Peyer's patch (tissue), 4 donors: ENCODE measurements at regions not wholly inside any gene's neighbourhood (a gene's known extent, or its start where the extent isn't known, plus 50 kb on each side); places are given as distances from the start of the nearest gene placed in this dataset.

Experiments used
- DNase-seq, 3 donors: peaks; one replicate each; pipeline ENCODE4 v3.0.0-alpha.2; 2017 to 2019
- H3K27ac ChIP-seq, 4 donors: fragments of 200-600 bp; sonication (generic); one replicate each; pipeline ENCODE4 v1.5.1; 2016 to 2019
- H3K27me3 ChIP-seq, 2 donors: fragments of 200-600 bp; sonication (generic); one replicate each; pipeline ENCODE4 v1.5.1; 2019
- H3K36me3 ChIP-seq, 3 donors: fragments of 200-600 bp; sonication (generic); one replicate each; pipeline ENCODE4 v1.5.1; 2016 to 2019
- H3K4me1 ChIP-seq, 4 donors: fragments of 200-600 bp; sonication (generic); one replicate each; pipeline ENCODE4 v1.5.1; 2016 to 2019
- H3K4me3 ChIP-seq, 4 donors: fragments of 200-600 bp; sonication (generic); 1 replicate in 3 of 4; 2 replicates in 1 of 4; pipeline ENCODE4 v1.5.1; 2016 to 2019; ENCODE audit warnings: mild to moderate bottlenecking in 1 of 4
- H3K9me3 ChIP-seq, 4 donors: fragments of 200-600 bp; sonication (generic); one replicate each; pipeline ENCODE4 v1.5.1; 2016 to 2019; ENCODE audit warnings: mild to moderate bottlenecking in 1 of 4
- POLR2A ChIP-seq, 2 donors: fragments of 450-650 bp; IDR thresholded peaks; one replicate each; pipeline ENCODE4 v1.5.1; 2017; ENCODE audit warnings: antibody characterized with exemption in 2 of 2, mild to moderate bottlenecking in 2 of 2, moderate library complexity in 2 of 2
- TF ChIP-seq, protein P1 (sequence below), 6 experiments: fragments of 450-650 bp in 4 of 6; fragments of 200-600 bp in 2 of 6; sonication (generic) in 1 of 6; IDR thresholded peaks; one replicate each; pipeline ENCODE4 v1.5.1; 2017 to 2019; ENCODE audit warnings: antibody characterized with exemption in 6 of 6, mild to moderate bottlenecking in 3 of 6, moderate library complexity in 1 of 6

DNA sequence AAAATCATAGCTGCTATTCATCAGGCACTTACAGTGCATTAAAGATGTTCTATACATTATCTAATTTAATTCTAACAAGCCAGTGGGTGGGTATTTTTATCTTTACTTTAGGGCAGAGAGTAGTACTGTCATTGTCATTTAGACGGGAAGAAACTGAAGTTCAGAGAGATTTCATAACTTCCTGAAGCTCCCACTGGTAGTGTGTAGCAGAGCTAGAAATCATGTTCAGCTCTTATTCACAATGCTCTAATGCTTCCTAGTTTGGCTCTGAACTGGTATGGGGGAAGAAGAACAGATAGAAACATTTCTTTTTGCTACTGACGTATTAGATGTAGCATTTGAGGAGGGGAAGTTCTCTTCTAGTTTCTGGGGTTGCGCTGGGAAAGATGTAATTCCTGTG, 116.7 kb downstream of the CYP26A1 start:
- Histone ChIP-seq H3K9me3 (no peaks in the 10 kb centered on the region), H3K4me3 (no peak overlapping the region), H3K4me1 (no peaks in the 10 kb centered on the region), H3K36me3 (no peaks in the 10 kb centered on the region), H3K27ac (no peak overlapping the region), H3K27me3 (no peaks in the 10 kb centered on the region)
- DNase-seq = no peak
- TF ChIP-seq POLR2A (IDR thresholded peaks at IDR 0.05) = no peak
- TF ChIP-seq, protein P1, sequence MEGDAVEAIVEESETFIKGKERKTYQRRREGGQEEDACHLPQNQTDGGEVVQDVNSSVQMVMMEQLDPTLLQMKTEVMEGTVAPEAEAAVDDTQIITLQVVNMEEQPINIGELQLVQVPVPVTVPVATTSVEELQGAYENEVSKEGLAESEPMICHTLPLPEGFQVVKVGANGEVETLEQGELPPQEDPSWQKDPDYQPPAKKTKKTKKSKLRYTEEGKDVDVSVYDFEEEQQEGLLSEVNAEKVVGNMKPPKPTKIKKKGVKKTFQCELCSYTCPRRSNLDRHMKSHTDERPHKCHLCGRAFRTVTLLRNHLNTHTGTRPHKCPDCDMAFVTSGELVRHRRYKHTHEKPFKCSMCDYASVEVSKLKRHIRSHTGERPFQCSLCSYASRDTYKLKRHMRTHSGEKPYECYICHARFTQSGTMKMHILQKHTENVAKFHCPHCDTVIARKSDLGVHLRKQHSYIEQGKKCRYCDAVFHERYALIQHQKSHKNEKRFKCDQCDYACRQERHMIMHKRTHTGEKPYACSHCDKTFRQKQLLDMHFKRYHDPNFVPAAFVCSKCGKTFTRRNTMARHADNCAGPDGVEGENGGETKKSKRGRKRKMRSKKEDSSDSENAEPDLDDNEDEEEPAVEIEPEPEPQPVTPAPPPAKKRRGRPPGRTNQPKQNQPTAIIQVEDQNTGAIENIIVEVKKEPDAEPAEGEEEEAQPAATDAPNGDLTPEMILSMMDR (IDR thresholded peaks at IDR 0.05) = no peak

DNA sequence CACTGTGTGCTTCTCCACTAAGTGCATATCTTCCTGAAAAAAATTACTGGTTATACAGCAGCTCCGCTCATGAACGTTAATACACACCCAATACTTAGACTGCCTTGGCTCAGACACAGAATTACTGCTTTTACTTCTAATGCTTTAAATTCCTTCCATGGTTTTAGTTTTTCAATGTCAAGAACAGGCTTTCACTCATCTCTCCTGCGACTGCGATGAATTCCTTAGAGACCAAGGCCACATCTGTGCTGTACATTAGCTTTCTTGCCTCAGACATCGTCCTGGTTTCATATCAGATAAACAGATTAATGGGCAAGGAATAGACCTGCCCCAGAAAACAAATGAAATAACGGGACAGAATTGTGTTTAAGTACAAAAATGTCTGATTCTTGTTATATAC, 120.2 kb downstream of the CYP26A1 start:
- DNase-seq = no peak
- no peaks in the 10 kb centered on the region for H3K9me3 ChIP-seq
- no peak for TF ChIP-seq POLR2A (IDR thresholded peaks at IDR 0.05)
- TF ChIP-seq, protein P1 (IDR thresholded peaks at IDR 0.05) = no peak
- no peaks in the 10 kb centered on the region for H3K27me3 ChIP-seq
- peaks cover 0 to 6% (median 0%) of the 10 kb centered on the region in 4 donors for H3K4me1 ChIP-seq
- H3K4me3 ChIP-seq = no peak overlapping the region
- H3K36me3 ChIP-seq = no peaks in the 10 kb centered on the region
- no peak overlapping the region for H3K27ac ChIP-seq

GRCh38 chr10:93198401-93199131, 124.9 kb downstream of the CYP26A1 start:
- peaks cover 0 to 6% (median 0%) of the 10 kb centered on the region in 4 donors for H3K4me1 ChIP-seq
- TF ChIP-seq POLR2A (IDR thresholded peaks at IDR 0.05) = no peak
- H3K4me3 ChIP-seq = peak overlapping the region in 3 of 4 donors; percentile 11 to 57 (median 34)
- no peaks in the 10 kb centered on the region for H3K36me3 ChIP-seq
- DNase-seq = no peak
- peak overlapping the region in 2 of 4 donors; percentile 32 to 60 for H3K27ac ChIP-seq
- H3K9me3 ChIP-seq = no peaks in the 10 kb centered on the region
- H3K27me3 ChIP-seq = no peaks in the 10 kb centered on the region

DNA sequence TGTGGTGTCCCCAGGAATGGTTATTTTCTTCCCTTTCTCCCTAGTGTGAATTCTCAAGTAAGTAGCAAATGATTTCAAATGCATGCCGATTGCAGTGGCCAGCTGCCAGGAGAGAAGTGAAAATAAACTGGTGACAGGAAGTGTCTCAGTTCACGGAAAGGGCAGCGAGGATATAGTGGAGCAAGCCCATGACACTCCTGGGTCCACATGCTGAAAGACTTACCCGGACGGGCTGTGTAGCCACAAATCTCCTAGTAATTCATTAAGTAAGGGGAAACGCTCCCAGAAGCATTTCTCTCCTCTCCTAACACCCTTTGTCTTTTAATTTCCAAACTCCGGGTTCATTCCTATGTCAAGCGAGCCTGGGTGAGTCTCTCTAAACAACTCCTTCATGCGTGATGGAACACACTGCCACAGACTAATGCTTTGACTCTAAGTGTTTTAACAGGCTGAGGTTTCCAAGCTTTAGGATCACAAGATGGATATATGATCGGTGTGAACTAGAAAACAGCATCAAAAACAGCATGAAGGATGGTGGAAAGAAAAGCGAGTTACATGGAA, 125.6 kb downstream of the CYP26A1 start:
- H3K27ac ChIP-seq = peak overlapping the region in 3 of 4 donors; percentile 20 to 60 (median 57)
- no peaks in the 10 kb centered on the region for H3K36me3 ChIP-seq
- peaks cover 0 to 6% (median 0%) of the 10 kb centered on the region in 4 donors for H3K4me1 ChIP-seq
- DNase-seq = peak; percentile 33 to 74 (median 54)
- H3K4me3 ChIP-seq = peak overlapping the region in 3 of 4 donors; percentile 11 to 57 (median 34)
- no peaks in the 10 kb centered on the region for H3K27me3 ChIP-seq
- no peaks in the 10 kb centered on the region for H3K9me3 ChIP-seq
- TF ChIP-seq, protein P1 (IDR thresholded peaks at IDR 0.05) = no peak
- TF ChIP-seq POLR2A (IDR thresholded peaks at IDR 0.05) = no peak

GRCh38 chr10:93204494-93205485, 131.1 kb downstream of the CYP26A1 start:
- no peaks in the 10 kb centered on the region for H3K9me3 ChIP-seq
- no peaks in the 10 kb centered on the region for H3K36me3 ChIP-seq
- H3K27ac ChIP-seq = no peak overlapping the region
- H3K4me1 ChIP-seq = no peaks in the 10 kb centered on the region
- no peak overlapping the region for H3K4me3 ChIP-seq
- TF ChIP-seq, protein P1 (IDR thresholded peaks at IDR 0.05) = no peak
- no peak for TF ChIP-seq POLR2A (IDR thresholded peaks at IDR 0.05)
- no peak for DNase-seq
- H3K27me3 ChIP-seq = no peaks in the 10 kb centered on the region
